Spleen (tissue), 11 donors: ENCODE measurements at regions not wholly inside any gene's neighbourhood (a gene's known extent, or its start where the extent isn't known, plus 50 kb on each side); places are given as distances from the start of the nearest gene placed in this dataset.

ENCODE experiments used
- DNase-seq: peaks from one replicate; pipeline ENCODE4 v3.0.0-alpha.2; 2020
- H3K27ac ChIP-seq, 8 donors: fragments of 200-600 bp; sonication (generic) in 7 of 8; 1 replicate in 4 of 8; 2 replicates in 4 of 8; pipeline versions ENCODE4 v1.5.0 to v1.8.0; 2016 to 2021; ENCODE audit warnings: inconsistent platforms in 4 of 8, mild to moderate bottlenecking in 4 of 8, moderate library complexity in 1 of 8
- H3K27me3 ChIP-seq, 7 donors: fragments of 200-600 bp; sonication (generic) in 6 of 7; replicated peaks in 1 of 7; 1 replicate in 4 of 7; 2 replicates in 3 of 7; pipeline versions ENCODE4 v1.5.0 to v1.8.0; 2016 to 2021; ENCODE audit warnings: inconsistent platforms in 3 of 7, mild to moderate bottlenecking in 1 of 7
- H3K36me3 ChIP-seq, 6 donors: fragments of 200-600 bp; sonication (generic) in 5 of 6; 1 replicate in 4 of 6; 2 replicates in 2 of 6; pipeline versions ENCODE4 v1.5.0 to v1.8.0; 2016 to 2021; ENCODE audit warnings: inconsistent platforms in 2 of 6
- H3K4me1 ChIP-seq, 6 donors: fragments of 200-600 bp; sonication (generic) in 5 of 6; 1 replicate in 3 of 6; 2 replicates in 3 of 6; pipeline versions ENCODE4 v1.5.0 to v1.8.0; 2016 to 2021; ENCODE audit warnings: inconsistent platforms in 3 of 6
- H3K4me3 ChIP-seq, 8 donors: fragments of 200-600 bp; sonication (generic) in 7 of 8; 1 replicate in 4 of 8; 2 replicates in 4 of 8; pipeline versions ENCODE4 v1.5.0 to v1.8.0; 2016 to 2021; ENCODE audit warnings: inconsistent platforms in 4 of 8, mild to moderate bottlenecking in 4 of 8, moderate library complexity in 2 of 8
- H3K9me3 ChIP-seq, 8 donors: fragments of 200-600 bp; sonication (generic) in 7 of 8; 1 replicate in 4 of 8; 2 replicates in 4 of 8; pipeline versions ENCODE4 v1.5.0 to v1.8.0; 2016 to 2021; ENCODE audit warnings: inconsistent platforms in 4 of 8
- POLR2A ChIP-seq, 3 donors: fragments of 450-650 bp; IDR thresholded peaks; one replicate each; pipeline ENCODE4 v1.5.1; 2017; ENCODE audit warnings: antibody characterized with exemption in 3 of 3, mild to moderate bottlenecking in 1 of 3
- POLR2AphosphoS5 ChIP-seq, 3 donors: sonication (generic); formaldehyde crosslinking; IDR thresholded peaks; one replicate each; pipeline ENCODE4 v1.5.1; 2017; ENCODE audit warnings: antibody characterized with exemption in 3 of 3
- WGBS, 5 donors: extraction: QIAGEN DNeasy Blood & Tissue Kit in 3 of 5; methylation state at CpG; one replicate each; pipeline versions ENCODE4 v1.1.5 to v1.1.7; 2013 to 2018; 5-methylcytosine and 5-hydroxymethylcytosine counted together
- intact Hi-C: fragments of 100-400 bp; cut with DNase I; formaldehyde crosslinking; loops from one replicate; pipeline ENCODE4 v1.15.0; 2023; ENCODE audit warnings: low total_unique reads
- TF ChIP-seq, protein P1 (sequence below), 11 experiments: fragments of 200-600 bp in 7 of 11; fragments of 450-650 bp in 4 of 11; sonication (generic) in 4 of 11; IDR thresholded peaks in 8 of 11; conservative IDR thresholded peaks in 3 of 11; 1 replicate in 7 of 11; 2 replicates in 4 of 11; pipeline versions ENCODE4 v1.4.0 to v1.8.0; 2016 to 2021; ENCODE audit warnings: antibody characterized with exemption in 11 of 11, inconsistent platforms in 4 of 11, mild to moderate bottlenecking in 1 of 11
- donor health status: healthy with polysubstance abuse.
- donor health status: DM: no; HTN: no; CAD: no; lungs with moderate emphysema.
- donor health status: DM: no; HTN: no; CAD: no.
- donor health status: Bipolar disorder and iron deficiency.
- donor health status: healthy.
- donor health status: DM: no; HTN: no; CAD: no.
- donor health status: DM: yes; HTN: yes; CAD: no.

DNA sequence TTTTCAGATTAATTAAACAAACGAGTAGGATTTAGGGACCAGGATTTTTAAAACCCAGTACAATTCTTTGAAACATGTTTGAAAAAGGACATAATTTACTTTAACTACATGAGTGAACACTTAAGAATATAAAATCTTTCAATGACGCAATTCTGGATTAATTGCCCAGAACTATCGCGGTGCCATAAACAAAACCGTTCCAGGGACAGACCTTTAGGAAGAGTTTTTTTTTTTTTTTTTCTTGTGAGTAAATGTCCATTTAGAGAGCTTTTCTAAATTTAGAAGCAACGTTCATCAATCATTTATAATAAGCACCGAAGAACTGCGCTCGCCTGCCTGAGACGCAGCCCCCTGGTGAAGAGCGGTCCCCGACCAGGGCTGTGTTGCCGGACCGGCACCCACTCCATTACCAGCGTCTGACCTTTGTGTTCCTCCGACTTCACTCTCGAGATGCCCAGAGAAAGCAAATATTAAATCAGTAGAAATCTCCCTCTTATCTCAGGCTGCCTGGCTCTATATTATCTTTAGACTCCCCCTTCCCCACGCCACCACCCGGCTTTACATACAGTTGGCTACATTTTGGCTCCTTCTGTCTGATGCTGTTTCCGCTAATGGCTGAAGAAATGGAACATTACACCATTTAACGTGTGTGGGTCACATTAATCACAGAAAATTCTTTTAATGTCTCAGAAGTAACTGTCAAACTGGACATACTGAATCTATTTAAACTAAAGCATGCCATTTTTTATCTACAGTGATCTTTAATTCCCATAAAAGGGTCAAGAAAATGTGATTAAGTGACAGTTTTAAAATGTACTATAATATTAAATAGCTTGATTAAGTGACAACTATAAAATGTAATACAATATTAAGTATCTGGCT is 364.0 kb upstream of the MEIS1 start:
- Histone ChIP-seq H3K4me3 (no peak overlapping the region), H3K27me3 (no peaks in the 10 kb centered on the region), H3K4me1 (peaks cover 0 to 4% (median 0%) of the 10 kb centered on the region in 6 donors), H3K27ac (peak overlapping the region in 5 of 8 donors; percentile 7 to 52 (median 30)), H3K9me3 (no peaks in the 10 kb centered on the region), H3K36me3 (no peaks in the 10 kb centered on the region)
- intact Hi-C loops = no loop called here
- 64 to 74% (median 66%) methylated on average over 21 of the region's 21 CpGs for WGBS, 5 donors
- no peak for DNase-seq
- TF ChIP-seq POLR2AphosphoS5 (IDR thresholded peaks at IDR 0.05) (peak in 1 of 3 donors; percentile 21), POLR2A (IDR thresholded peaks at IDR 0.05) (no peak)

DNA sequence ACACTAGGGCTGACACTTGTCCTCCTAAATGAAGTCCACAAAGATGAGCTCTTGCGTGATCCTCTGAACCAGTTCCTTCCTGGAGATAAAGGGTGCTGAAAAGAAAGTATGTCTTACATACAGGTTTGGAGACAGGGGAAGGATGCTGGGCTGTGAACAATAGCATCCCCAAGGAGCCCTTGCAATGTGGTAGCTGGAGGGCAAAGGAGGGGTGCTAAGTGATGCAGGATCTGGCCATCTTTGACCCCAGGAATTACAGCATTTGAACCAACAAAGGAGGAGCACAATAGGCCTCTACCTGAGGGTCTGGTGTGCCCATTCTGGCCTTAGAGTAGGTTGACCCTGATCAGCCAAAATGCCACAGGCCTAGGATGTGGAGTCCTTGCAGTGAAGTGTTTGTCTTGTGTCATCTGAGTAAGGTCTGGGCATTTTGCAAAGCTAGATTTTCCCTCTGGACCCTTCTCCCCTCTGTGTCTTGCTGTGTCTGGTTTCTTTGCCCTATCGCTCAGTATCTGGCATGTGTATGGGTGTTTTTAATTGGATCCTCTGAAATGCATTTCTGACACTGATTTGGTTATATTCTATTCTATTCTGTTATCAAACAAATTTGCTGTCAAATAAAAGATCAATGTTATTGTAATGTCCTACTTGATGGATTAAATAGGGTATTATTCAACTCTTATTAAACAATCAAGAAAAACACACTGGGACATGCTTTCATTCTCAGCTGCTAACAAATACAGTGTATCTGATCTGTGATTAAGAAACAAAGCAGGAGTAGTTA is 364.8 kb upstream of the MEIS1 start:
- intact Hi-C loops = no loop called here
- DNase-seq = no peak
- H3K9me3 ChIP-seq = no peaks in the 10 kb centered on the region
- WGBS, 5 donors = 88 to 97% (median 94%) methylated on average over 2 of the region's 2 CpGs
- no peak overlapping the region for H3K4me3 ChIP-seq
- H3K27ac ChIP-seq = peak overlapping the region in 2 of 8 donors; percentile 36 to 52
- TF ChIP-seq POLR2AphosphoS5 (IDR thresholded peaks at IDR 0.05) (no peak), POLR2A (IDR thresholded peaks at IDR 0.05) (no peak)
- TF ChIP-seq, protein P1, sequence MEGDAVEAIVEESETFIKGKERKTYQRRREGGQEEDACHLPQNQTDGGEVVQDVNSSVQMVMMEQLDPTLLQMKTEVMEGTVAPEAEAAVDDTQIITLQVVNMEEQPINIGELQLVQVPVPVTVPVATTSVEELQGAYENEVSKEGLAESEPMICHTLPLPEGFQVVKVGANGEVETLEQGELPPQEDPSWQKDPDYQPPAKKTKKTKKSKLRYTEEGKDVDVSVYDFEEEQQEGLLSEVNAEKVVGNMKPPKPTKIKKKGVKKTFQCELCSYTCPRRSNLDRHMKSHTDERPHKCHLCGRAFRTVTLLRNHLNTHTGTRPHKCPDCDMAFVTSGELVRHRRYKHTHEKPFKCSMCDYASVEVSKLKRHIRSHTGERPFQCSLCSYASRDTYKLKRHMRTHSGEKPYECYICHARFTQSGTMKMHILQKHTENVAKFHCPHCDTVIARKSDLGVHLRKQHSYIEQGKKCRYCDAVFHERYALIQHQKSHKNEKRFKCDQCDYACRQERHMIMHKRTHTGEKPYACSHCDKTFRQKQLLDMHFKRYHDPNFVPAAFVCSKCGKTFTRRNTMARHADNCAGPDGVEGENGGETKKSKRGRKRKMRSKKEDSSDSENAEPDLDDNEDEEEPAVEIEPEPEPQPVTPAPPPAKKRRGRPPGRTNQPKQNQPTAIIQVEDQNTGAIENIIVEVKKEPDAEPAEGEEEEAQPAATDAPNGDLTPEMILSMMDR (IDR thresholded peaks at IDR 0.05 in 8 of 11, conservative IDR thresholded peaks at IDR 0.05 in 3 of 11) = no peak
- no peaks in the 10 kb centered on the region for H3K36me3 ChIP-seq
- peaks cover 0 to 4% (median 0%) of the 10 kb centered on the region in 6 donors for H3K4me1 ChIP-seq
- no peaks in the 10 kb centered on the region for H3K27me3 ChIP-seq

DNA sequence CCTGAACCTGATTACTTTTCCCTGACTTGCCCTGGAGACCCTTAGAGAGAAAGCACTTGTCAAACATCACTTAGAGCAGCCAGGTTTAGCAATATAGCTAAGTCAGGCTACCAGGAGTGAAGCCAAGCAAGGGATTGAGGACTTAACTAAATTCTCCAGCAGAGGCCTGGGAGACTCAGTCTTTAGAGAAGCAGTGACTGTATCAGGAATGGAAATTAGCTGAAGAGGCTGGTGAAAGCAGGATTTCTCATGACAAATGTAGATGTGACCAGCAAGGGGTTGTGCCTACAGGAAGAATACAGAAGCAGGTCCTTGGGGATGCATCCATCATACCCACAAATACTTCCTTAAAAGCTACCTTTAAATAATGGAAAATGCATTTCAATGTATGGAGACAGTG is 368.9 kb upstream of the MEIS1 start:
- no peak overlapping the region for H3K27ac ChIP-seq
- no peaks in the 10 kb centered on the region for H3K27me3 ChIP-seq
- no peak for DNase-seq
- no peaks in the 10 kb centered on the region for H3K36me3 ChIP-seq
- no peaks in the 10 kb centered on the region for H3K9me3 ChIP-seq
- no peaks in the 10 kb centered on the region for H3K4me1 ChIP-seq
- TF ChIP-seq POLR2A (IDR thresholded peaks at IDR 0.05) (no peak), POLR2AphosphoS5 (IDR thresholded peaks at IDR 0.05) (no peak)
- TF ChIP-seq, protein P1 (IDR thresholded peaks at IDR 0.05 in 8 of 11, conservative IDR thresholded peaks at IDR 0.05 in 3 of 11) = no peak
- intact Hi-C loops = no loop called here
- H3K4me3 ChIP-seq = no peak overlapping the region

DNA sequence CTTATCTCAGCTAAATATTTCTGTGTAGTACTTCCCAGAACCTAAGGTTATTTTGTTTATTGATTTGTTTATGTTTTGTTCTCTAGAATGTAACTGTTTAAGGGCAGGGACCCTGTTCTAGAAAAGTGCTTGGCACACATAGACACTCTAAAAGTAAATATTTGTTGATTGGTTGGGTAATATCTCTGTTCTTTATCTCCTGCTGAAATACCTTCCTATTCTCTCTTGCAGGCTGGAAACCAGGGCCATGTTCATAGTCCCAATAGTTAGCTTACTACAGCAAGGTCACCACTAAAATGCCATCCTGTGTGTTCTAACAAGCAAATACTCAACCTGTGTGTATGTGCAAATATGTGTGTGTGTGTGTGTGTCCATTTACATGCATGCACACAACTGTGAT is 375.6 kb upstream of the MEIS1 start:
- Histone ChIP-seq H3K36me3 (no peaks in the 10 kb centered on the region), H3K9me3 (no peaks in the 10 kb centered on the region), H3K4me3 (no peak overlapping the region), H3K27ac (no peak overlapping the region), H3K27me3 (no peaks in the 10 kb centered on the region), H3K4me1 (no peaks in the 10 kb centered on the region)
- TF ChIP-seq, protein P1 (IDR thresholded peaks at IDR 0.05 in 8 of 11, conservative IDR thresholded peaks at IDR 0.05 in 3 of 11) = no peak
- no peak for TF ChIP-seq POLR2AphosphoS5 (IDR thresholded peaks at IDR 0.05)
- no peak for TF ChIP-seq POLR2A (IDR thresholded peaks at IDR 0.05)
- no peak for DNase-seq
- intact Hi-C loops = no loop called here
